Suprapubic skin (tissue), 3 donors: ENCODE measurements at regions not wholly inside any gene's neighbourhood (a gene's known extent, or its start where the extent isn't known, plus 50 kb on each side); places are given as distances from the start of the nearest gene placed in this dataset.

Source experiments
- CTCF ChIP-seq, 2 donors: fragments of 200-600 bp in 1 of 2; fragments of 450-650 bp in 1 of 2; sonication (generic) in 1 of 2; IDR thresholded peaks; one replicate each; pipeline ENCODE4 v1.5.1; 2016 to 2019; ENCODE audit warnings: antibody characterized with exemption in 2 of 2, mild to moderate bottlenecking in 1 of 2, moderate library complexity in 1 of 2
- EP300 ChIP-seq: sonication (generic); formaldehyde crosslinking; IDR thresholded peaks from one replicate; pipeline ENCODE4 v1.6.1; 2017; ENCODE audit warnings: antibody characterized with exemption

GRCh38 chr1:217018648-217019047, 295.4 kb upstream of the ESRRG start:
- no peak for TF ChIP-seq EP300
- TF ChIP-seq CTCF (IDR thresholded peaks at IDR 0.05), result no peak
